RWPE1 (cell line): ENCODE measurements at regions not wholly inside any gene's neighbourhood (a gene's known extent, or its start where the extent isn't known, plus 50 kb on each side); places are given as distances from the start of the nearest gene placed in this dataset.

Source experiments
- CTCF ChIA-PET: fragments of 350-600 bp; sonication (Branson Sonifier 250); formaldehyde crosslinking; extraction: SDS; loops from one replicate; lab custom pipeline; 2021; lab: Yijun Ruan, JAX
- POLR2A ChIA-PET: fragments of 400-600 bp; formaldehyde crosslinking; extraction: SDS; loops from one replicate; lab custom pipeline; 2020; ENCODE audit warnings: antibody characterized with exemption; ENCODE audit not compliant: low non-redundant PET; lab: Yijun Ruan, JAX
- DNase-seq: peaks from one replicate; pipeline ENCODE4 v3.0.0; 2012; ENCODE audit warnings: low spot score
- H3K27ac ChIP-seq: fragments of 450-650 bp; 2 replicates; pipeline ENCODE4 v1.5.1; 2017
- TF ChIP-seq, protein P1 (sequence below): fragments of 450-650 bp; conservative IDR thresholded peaks from 2 replicates; pipeline ENCODE4 v1.5.1; 2017; ENCODE audit warnings: low read depth, mild to moderate bottlenecking

DNA sequence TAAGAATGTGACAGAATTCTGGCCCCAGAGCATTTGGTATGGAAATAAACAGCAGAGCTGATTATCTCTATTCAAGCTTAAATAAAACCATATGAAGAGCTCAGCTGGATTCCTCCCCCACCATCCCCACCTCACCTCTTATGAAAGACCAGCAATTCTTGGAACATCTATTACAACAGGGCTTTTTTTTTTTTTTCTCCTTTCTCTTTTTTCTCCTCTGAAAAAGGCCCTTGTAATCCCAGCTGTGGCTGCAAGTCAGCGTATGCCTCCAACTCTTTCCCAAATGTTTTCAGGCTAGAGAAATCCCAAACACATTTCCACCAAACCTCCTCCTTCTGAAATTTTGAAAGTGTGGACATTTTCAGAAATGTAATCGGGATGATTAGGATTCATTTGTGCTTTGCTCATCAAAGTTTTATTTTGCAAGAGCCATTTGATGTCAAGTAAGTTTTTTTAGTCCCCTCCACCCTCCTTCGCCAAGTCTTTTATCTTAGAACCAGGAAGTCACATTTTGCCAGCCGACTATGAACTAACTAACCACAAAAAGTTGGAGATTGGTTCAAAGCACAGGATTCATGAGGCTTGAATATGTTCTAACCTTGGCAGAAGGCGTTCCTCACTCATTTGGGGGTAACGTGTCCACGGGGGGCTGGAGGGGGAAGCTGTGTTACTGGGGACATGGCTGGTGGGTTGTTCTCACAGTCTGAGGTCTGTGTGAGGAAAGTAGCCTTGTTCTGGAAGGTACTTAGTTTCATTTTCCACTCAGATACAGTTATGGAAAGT is 142.0 kb upstream of the PDZRN3 start:
- TF ChIP-seq, protein P1, sequence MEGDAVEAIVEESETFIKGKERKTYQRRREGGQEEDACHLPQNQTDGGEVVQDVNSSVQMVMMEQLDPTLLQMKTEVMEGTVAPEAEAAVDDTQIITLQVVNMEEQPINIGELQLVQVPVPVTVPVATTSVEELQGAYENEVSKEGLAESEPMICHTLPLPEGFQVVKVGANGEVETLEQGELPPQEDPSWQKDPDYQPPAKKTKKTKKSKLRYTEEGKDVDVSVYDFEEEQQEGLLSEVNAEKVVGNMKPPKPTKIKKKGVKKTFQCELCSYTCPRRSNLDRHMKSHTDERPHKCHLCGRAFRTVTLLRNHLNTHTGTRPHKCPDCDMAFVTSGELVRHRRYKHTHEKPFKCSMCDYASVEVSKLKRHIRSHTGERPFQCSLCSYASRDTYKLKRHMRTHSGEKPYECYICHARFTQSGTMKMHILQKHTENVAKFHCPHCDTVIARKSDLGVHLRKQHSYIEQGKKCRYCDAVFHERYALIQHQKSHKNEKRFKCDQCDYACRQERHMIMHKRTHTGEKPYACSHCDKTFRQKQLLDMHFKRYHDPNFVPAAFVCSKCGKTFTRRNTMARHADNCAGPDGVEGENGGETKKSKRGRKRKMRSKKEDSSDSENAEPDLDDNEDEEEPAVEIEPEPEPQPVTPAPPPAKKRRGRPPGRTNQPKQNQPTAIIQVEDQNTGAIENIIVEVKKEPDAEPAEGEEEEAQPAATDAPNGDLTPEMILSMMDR, result no peak
- DNase-seq, result no peak
- ChIA-PET POLR2A (no interaction called here), CTCF (no interaction called here)
- H3K27ac ChIP-seq, result no peak overlapping the region

DNA sequence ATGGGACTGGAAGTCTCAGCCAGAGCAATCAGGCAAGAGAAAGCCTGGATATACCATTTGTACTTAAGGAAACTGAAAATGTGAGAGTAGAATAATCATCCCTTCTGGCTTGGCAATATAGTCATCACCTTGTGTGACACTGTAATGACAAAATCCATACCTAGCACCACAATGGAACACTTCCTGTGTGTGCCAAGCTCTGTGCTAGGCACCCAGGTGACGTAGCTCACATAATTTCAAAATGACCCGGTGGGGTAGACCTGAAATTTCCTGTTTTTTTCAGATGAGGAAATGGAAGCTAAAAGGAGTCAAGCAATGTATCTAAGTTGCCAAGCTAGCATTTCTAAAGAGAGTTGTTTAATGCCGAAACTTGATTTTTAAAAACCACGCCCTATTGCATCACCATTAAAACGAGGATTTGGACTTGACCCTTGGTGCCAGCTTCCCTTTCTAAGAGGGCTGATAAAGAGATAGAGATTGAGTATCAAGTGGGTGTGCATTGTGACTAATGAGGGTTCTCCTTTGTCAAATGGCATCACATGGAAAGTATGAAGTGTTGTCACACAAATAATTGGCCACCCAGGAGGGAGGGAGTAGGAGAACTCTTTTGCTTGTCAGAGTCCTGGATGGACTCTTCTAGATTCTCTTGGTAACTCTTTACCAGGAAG is 141.3 kb upstream of the PDZRN3 start:
- TF ChIP-seq, protein P1, result no peak
- no peak overlapping the region for H3K27ac ChIP-seq
- ChIA-PET CTCF (no interaction called here), POLR2A (no interaction called here)
- no peak for DNase-seq

DNA sequence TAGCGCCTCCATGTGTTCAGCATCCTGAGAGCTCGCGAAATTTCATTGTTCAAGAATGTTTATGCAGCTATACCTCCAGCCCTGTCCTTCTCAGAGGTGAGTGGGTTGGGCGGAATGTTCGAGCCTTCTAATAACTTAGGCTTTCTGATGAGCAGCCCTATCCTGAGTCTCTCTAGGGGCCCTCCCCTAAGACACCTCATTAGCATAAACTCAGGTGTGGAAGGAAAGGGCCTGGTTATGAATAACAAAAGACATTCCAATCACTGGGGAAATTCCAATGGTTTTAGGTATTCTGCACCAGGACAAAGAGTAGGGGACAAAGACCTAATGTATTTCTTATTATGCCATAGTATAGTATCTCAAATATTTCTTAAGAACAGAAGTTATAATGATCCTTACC is 138.1 kb upstream of the PDZRN3 start:
- ChIA-PET CTCF (no interaction called here), POLR2A (no interaction called here)
- TF ChIP-seq, protein P1, result no peak
- no peak overlapping the region for H3K27ac ChIP-seq
- DNase-seq, result no peak

DNA sequence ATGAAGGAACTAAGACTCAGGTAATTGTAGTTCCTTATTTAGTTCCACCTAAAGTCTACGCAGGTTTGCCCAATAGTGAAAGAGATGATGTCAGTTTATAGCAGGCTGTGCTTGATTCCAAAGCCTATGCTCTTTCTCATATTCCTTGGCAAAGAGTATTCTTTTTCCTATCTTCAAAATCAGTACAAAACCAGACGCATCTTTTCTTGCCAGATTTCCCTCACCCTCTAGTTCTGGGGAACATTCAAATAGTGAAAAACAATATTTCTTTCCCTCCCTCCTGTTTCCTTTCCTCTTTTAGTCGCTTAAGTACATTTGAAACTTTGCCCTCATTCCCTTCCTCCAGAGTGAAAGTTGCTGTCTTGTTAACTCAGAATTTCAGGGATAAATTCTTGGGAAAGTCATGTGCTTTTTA is 134.6 kb upstream of the PDZRN3 start:
- TF ChIP-seq, protein P1, result no peak
- DNase-seq, result no peak
- POLR2A ChIA-PET, result no interaction called here
- CTCF ChIA-PET, result no interaction called here
- no peak overlapping the region for H3K27ac ChIP-seq

DNA sequence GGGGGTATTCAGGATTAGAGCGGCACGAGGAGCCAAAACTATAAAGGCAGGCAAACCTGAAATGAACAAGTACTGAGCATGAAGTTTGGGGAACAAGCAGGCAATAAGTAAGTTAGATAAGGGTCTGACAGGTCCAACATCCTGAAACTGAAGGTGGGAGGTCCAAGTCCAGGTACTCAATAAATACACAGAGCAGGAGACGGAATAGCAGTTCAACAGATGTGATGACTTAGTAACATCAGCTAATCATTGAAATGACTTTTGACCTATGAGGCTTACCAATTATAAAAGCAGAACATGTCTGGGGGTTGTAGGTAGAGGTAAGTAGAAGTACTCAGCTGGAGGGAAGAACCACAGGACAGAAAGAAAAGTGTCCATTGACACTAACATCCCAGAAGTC is 132.8 kb upstream of the PDZRN3 start:
- no peak for DNase-seq
- POLR2A ChIA-PET, result no interaction called here
- TF ChIP-seq, protein P1, result no peak
- CTCF ChIA-PET, result interaction anchor here (0.7 kb wide), 1 partner anchor 438 kb away, joined by 3 read pairs; no protein-coding TSS in a partner anchor
- no peak overlapping the region for H3K27ac ChIP-seq

DNA sequence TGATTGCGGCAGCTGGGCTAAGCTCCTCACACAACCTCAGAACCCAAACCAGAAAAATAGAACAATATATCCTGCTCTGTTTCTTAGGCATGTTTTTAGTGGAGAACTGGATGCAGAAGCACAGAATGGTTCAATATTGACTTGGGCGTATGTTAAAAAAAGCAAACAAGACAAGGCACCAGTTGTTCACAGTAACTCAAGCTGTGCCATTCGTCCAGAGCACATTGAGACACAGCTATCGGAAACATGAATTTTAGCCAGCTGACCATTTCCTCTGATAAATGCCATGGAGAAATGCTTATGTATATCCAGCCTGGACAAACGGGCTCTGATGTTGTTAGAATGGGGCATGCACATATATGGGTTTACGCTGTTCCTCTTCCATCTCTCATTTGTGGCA is 129.2 kb upstream of the PDZRN3 start:
- TF ChIP-seq, protein P1, result no peak
- CTCF ChIA-PET, result no interaction called here
- POLR2A ChIA-PET, result no interaction called here
- H3K27ac ChIP-seq, result no peak overlapping the region
- no peak for DNase-seq
